Activated CD4-positive, alpha-beta T cell treated with anti-CD3 and anti-CD28 coated beads, Interleukin-2, amount 50 U/mL, for 1 hour (primary cell): ENCODE measurements at regions not wholly inside any gene's neighbourhood (a gene's known extent, or its start where the extent isn't known, plus 50 kb on each side); places are given as distances from the start of the nearest gene placed in this dataset.
"Not testable (repeated sequence)": the region's sequence is repeated elsewhere in the genome, so short reads cannot be mapped to it uniquely, and the experiment has no call there.

Experiments
- DNase-seq: peaks from one replicate; pipeline ENCODE4 v3.0.0-alpha.2; 2020

- no peak for DNase-seq
Measured at GRCh38 chr6:79808921-79809320, 138.4 kb downstream of the ELOVL4 start.

- DNase-seq = not testable (repeated sequence)
Measured at GRCh38 chr6:79806661-79807060, 140.7 kb downstream of the ELOVL4 start.

GRCh38 chr6:79804732-79805131 is 142.6 kb downstream of the ELOVL4 start:
- DNase-seq = no peak

GRCh38 chr6:79803917-79804316 is 143.4 kb downstream of the ELOVL4 start:
- DNase-seq = no peak

- no peak for DNase-seq
Measured at GRCh38 chr6:79802657-79803300, 144.6 kb downstream of the ELOVL4 start.

GRCh38 chr6:79801362-79801761 is 146.0 kb downstream of the ELOVL4 start:
- no peak for DNase-seq

GRCh38 chr6:79798841-79799240 is 148.5 kb downstream of the ELOVL4 start:
- no peak for DNase-seq

GRCh38 chr6:79797912-79798311 is 149.4 kb downstream of the ELOVL4 start:
- no peak for DNase-seq

- DNase-seq = no peak
Measured at GRCh38 chr6:79797163-79797764, 150.1 kb downstream of the ELOVL4 start.

- no peak for DNase-seq
Measured at GRCh38 chr6:79796197-79796596, 151.2 kb downstream of the ELOVL4 start.

- DNase-seq = no peak
Measured at GRCh38 chr6:79789896-79790295, 157.5 kb downstream of the ELOVL4 start.

- no peak for DNase-seq
Measured at GRCh38 chr6:79788756-79789155, 157.6 kb downstream of the SH3BGRL2 start.

- DNase-seq = no peak
Measured at GRCh38 chr6:79787626-79788025, 156.5 kb downstream of the SH3BGRL2 start.

GRCh38 chr6:79784395-79784753 is 153.2 kb downstream of the SH3BGRL2 start:
- DNase-seq = no peak

GRCh38 chr6:79783670-79784394 is 152.7 kb downstream of the SH3BGRL2 start:
- DNase-seq = no peak

- DNase-seq = no peak
Measured at GRCh38 chr6:79782792-79783580, 151.9 kb downstream of the SH3BGRL2 start.

GRCh38 chr6:79781916-79782315 is 150.8 kb downstream of the SH3BGRL2 start:
- no peak for DNase-seq

GRCh38 chr6:79780881-79781280 is 149.8 kb downstream of the SH3BGRL2 start:
- DNase-seq = no peak

- DNase-seq = no peak
Measured at GRCh38 chr6:79778816-79779215, 147.7 kb downstream of the SH3BGRL2 start.

- DNase-seq = peak; percentile 83
Measured at GRCh38 chr6:79777713-79778579, 146.8 kb downstream of the SH3BGRL2 start.

- no peak for DNase-seq
Measured at GRCh38 chr6:79776076-79776475, 144.9 kb downstream of the SH3BGRL2 start.

GRCh38 chr6:79775222-79775621 is 144.1 kb downstream of the SH3BGRL2 start:
- no peak for DNase-seq
